K562 (cell line): ENCODE measurements at regions not wholly inside any gene's neighbourhood (a gene's known extent, or its start where the extent isn't known, plus 50 kb on each side); places are given as distances from the start of the nearest gene placed in this dataset.

Experiments used
- ATAC-seq: fragments of 200-7000 bp; cut with Tn5 transposase; 3 replicates; pipeline ENCODE4 v1.9.1; 2020; ENCODE audit warnings: moderate library complexity
- BruUV-seq: library from RNA; stranded (reverse); fragments of 400-500 nt; replicated peaks from 2 replicates; lab custom pipeline; 2021; lab: Mats Ljungman, UMichigan
- CTCF ChIA-PET: fragments of 300-600 bp; formaldehyde crosslinking; extraction: SDS; loops from one replicate; lab custom pipeline; 2021; ENCODE audit warnings: low intra/inter-chr PET ratio; lab: Yijun Ruan, JAX
- POLR2A ChIA-PET: fragments of 300-600, 350-650 bp; sonication (Branson Sonifier 250); formaldehyde crosslinking; extraction: SDS; loops from one replicate; lab custom pipeline; 2021; ENCODE audit warnings: antibody characterized with exemption, inconsistent platforms; lab: Yijun Ruan, JAX
- DNase-seq, 4 experiments: peaks; one replicate each; pipeline versions ENCODE4 v3.0.0 to v3.0.0-alpha.2; 2011 to 2018; ENCODE audit warnings: low spot score in 3 of 4, mixed read lengths in 3 of 4; ENCODE audit errors: extremely low read depth in 1 of 4
- FAIRE-seq: peaks from 2 replicates; lab custom pipeline; 2011; peaks lifted over from hg19 to GRCh38; lab: Jason Lieb, UNC
- H2AFZ ChIP-seq: 2 replicates; pipeline ENCODE4 v1.6.0; 2011; ENCODE audit warnings: low read depth, low read length, control low read depth, inconsistent platforms
- H3K27ac ChIP-seq: fragments of 200-600 bp; 3 replicates; pipeline ENCODE4 v1.8.0; 2011; ENCODE audit warnings: low read depth, mild to moderate bottlenecking, control low read depth, inconsistent platforms, low read length, moderate library complexity, mixed read lengths; ENCODE audit errors: extremely low read depth
- H3K27me3 ChIP-seq, 2 experiments: fragments of 300-600 bp in 1 of 2; 2 replicates in 1 of 2; 3 replicates in 1 of 2; pipeline versions ENCODE4 v1.6.0 to v1.8.0; 2011; ENCODE audit warnings: inconsistent platforms in 2 of 2, low read length in 2 of 2, mild to moderate bottlenecking in 1 of 2, mixed read lengths in 1 of 2, moderate library complexity in 1 of 2; ENCODE audit not compliant: control insufficient read depth in 2 of 2, insufficient read depth in 2 of 2
- H3K36me3 ChIP-seq: fragments of 300-600 bp; 3 replicates; pipeline ENCODE4 v1.8.0; 2011; ENCODE audit warnings: mild to moderate bottlenecking, low read length, inconsistent platforms; ENCODE audit not compliant: control insufficient read depth, insufficient read depth
- H3K4me1 ChIP-seq, 2 experiments: fragments of 200-600 bp in 1 of 2; replicated peaks in 1 of 2; 2 replicates in 1 of 2; 3 replicates in 1 of 2; pipeline versions ENCODE4 v1.5.1 to v1.8.0; 2011; ENCODE audit warnings: inconsistent platforms in 2 of 2, low read length in 2 of 2, mild to moderate bottlenecking in 1 of 2, mixed read lengths in 1 of 2, moderate library complexity in 1 of 2; ENCODE audit not compliant: control insufficient read depth in 2 of 2, insufficient read depth in 2 of 2
- H3K4me2 ChIP-seq: 2 replicates; pipeline ENCODE4 v1.6.1; 2011; ENCODE audit warnings: low read length, control low read depth, inconsistent platforms, mixed read lengths; ENCODE audit not compliant: insufficient read depth
- H3K4me3 ChIP-seq: fragments of 200-600 bp; sonication (generic), shearing (Covaris generic); 2 replicates; pipeline ENCODE4 v1.5.1; 2016; ENCODE audit warnings: control low read depth, inconsistent platforms
- H3K79me2 ChIP-seq: fragments of 200-600 bp; 3 replicates; pipeline ENCODE4 v1.8.0; 2011; ENCODE audit warnings: low read length, inconsistent platforms; ENCODE audit not compliant: control insufficient read depth, insufficient read depth
- H3K9ac ChIP-seq, 2 experiments: 2 replicates each; pipeline versions ENCODE4 v1.6.0 to v1.6.1; 2011; ENCODE audit warnings: low read depth in 2 of 2, low read length in 2 of 2, control low read depth in 1 of 2, inconsistent platforms in 1 of 2, mild to moderate bottlenecking in 1 of 2, mixed read lengths in 1 of 2; ENCODE audit not compliant: insufficient read depth in 1 of 2
- H3K9me1 ChIP-seq: one replicate; pipeline ENCODE4 v1.6.0; 2011; ENCODE audit warnings: inconsistent platforms, mild to moderate bottlenecking, low read length, moderate library complexity; ENCODE audit not compliant: control insufficient read depth, insufficient read depth
- H3K9me3 ChIP-seq: replicated peaks from 2 replicates; pipeline ENCODE4 v1.5.1; 2011; ENCODE audit warnings: low read depth, low read length, inconsistent platforms; ENCODE audit not compliant: control insufficient read depth, insufficient read depth
- H4K20me1 ChIP-seq: replicated peaks from 2 replicates; pipeline ENCODE4 v1.6.1; 2011; ENCODE audit warnings: low read length, inconsistent platforms, mixed read lengths; ENCODE audit not compliant: control insufficient read depth, insufficient read depth
- ARNT ChIP-seq, 2 experiments: fragments of 450-650 bp; IDR thresholded peaks; 2 replicates each; pipeline ENCODE4 v1.6.1; 2016; ENCODE audit warnings: mild to moderate bottlenecking in 1 of 2
- E2F5 ChIP-seq: sonication (generic); formaldehyde crosslinking; IDR thresholded peaks from 2 replicates; pipeline ENCODE4 v1.8.0; 2022; ENCODE audit warnings: mild to moderate bottlenecking, missing genetic modification reagents
- ELK3 ChIP-seq: fragments of 450-650 bp; formaldehyde crosslinking; IDR thresholded peaks from 2 replicates; pipeline ENCODE4 v1.4.0; 2020; ENCODE audit warnings: mild to moderate bottlenecking
- FOXJ3 ChIP-seq: sonication (generic); formaldehyde crosslinking; IDR thresholded peaks from 2 replicates; pipeline ENCODE4 v1.4.0; 2020; ENCODE audit warnings: mild to moderate bottlenecking, missing genetic modification reagents
- FOXK2 ChIP-seq, 2 experiments: fragments of 450-650 bp; IDR thresholded peaks in 1 of 2; conservative IDR thresholded peaks in 1 of 2; 2 replicates each; pipeline ENCODE4 v1.6.1; 2016; ENCODE audit warnings: low read depth in 2 of 2, mild to moderate bottlenecking in 1 of 2
- HOXB6 ChIP-seq: fragments of 250-450 bp; sonication (Bioruptor Pico); IDR thresholded peaks from 2 replicates; pipeline ENCODE4 v1.5.1; 2022; ENCODE audit warnings: mild to moderate bottlenecking, borderline replicate concordance
- MAFK ChIP-seq: IDR thresholded peaks from 2 replicates; pipeline ENCODE4 v1.6.1; 2011; ENCODE audit warnings: low read length, improper control_type of control experiment
- NR0B1 ChIP-seq: fragments of 450-650 bp; IDR thresholded peaks from one replicate; pipeline ENCODE4 v1.6.1; 2018; ENCODE audit warnings: mild to moderate bottlenecking, moderate library complexity; ENCODE audit not compliant: partially characterized antibody
- PHF21A ChIP-seq: fragments of 450-650 bp; IDR thresholded peaks from 2 replicates; pipeline ENCODE4 v1.6.1; 2017; ENCODE audit warnings: low read depth, borderline replicate concordance
- PTTG1 ChIP-seq: fragments of 450-650 bp; IDR thresholded peaks from 2 replicates; pipeline ENCODE4 v1.6.1; 2016; ENCODE audit warnings: low read depth, mild to moderate bottlenecking, missing genetic modification characterization, missing compliant biosample characterization
- STAT5A ChIP-seq: IDR thresholded peaks from 2 replicates; pipeline ENCODE4 v1.6.1; 2012; ENCODE audit warnings: low read length, inconsistent platforms, borderline replicate concordance
- ZNF57 ChIP-seq: fragments of 450-650 bp; formaldehyde crosslinking; IDR thresholded peaks from 2 replicates; pipeline ENCODE4 v1.4.0; 2020; ENCODE audit warnings: mild to moderate bottlenecking, moderate library complexity
- ZNF655 ChIP-seq: fragments of 250-450 bp; sonication (Bioruptor Pico); IDR thresholded peaks from 2 replicates; pipeline ENCODE4 v1.5.0; 2021
- WGBS: fragments of 100-300 bp; shearing (Covaris generic); methylation state at CpG from one replicate; pipeline ENCODE4 v1.1.6; 2016; ENCODE audit warnings: low coverage, mixed read lengths; ENCODE audit not compliant: insufficient coverage; ENCODE audit errors: missing lambda C conversion rate; 5-methylcytosine and 5-hydroxymethylcytosine counted together
- in situ Hi-C: fragments of 300-500 bp; cut with MboI; formaldehyde crosslinking; loops from 4 replicates; pipeline ENCODE4 v1.15.0; 2018; ENCODE audit warnings: inconsistent platforms, mixed read lengths
- intact Hi-C: fragments of 100-400 bp; cut with micrococcal nuclease; formaldehyde crosslinking; loops from 2 replicates; pipeline ENCODE4 v1.14.2; 2022

- ChIA-PET CTCF (no interaction called here), POLR2A (no interaction called here)
- intact Hi-C loops (no loop called here), in situ Hi-C loops (no loop called here)
- Histone ChIP-seq H3K79me2 (no peaks in the 10 kb centered on the region), H3K27me3 (peaks cover 43 to 58% of the 10 kb centered on the region in 2 experiments; a peak in 4 of 5 replicates), H3K4me3 (no peak overlapping the region), H3K9me3 (no peaks in the 10 kb centered on the region), H2AFZ (no peak overlapping the region), H3K9me1 (no peaks in the 10 kb centered on the region), H3K27ac (no peak overlapping the region), H4K20me1 (no peaks in the 10 kb centered on the region; the same call in 1 of the 2 replicates), H3K36me3 (no peaks in the 10 kb centered on the region), H3K9ac (no peak overlapping the region), H3K4me1 (no peaks in the 10 kb centered on the region; a peak in 1 of 5 replicates), H3K4me2 (no peak overlapping the region)
- TF ChIP-seq E2F5 (CRISPR knock-in tag): no peak
- no peak for TF ChIP-seq FOXJ3
- TF ChIP-seq ZNF57 (CRISPR knock-in tag): no peak
- TF ChIP-seq MAFK: no peak
- TF ChIP-seq PTTG1 (tag): no peak
- TF ChIP-seq PHF21A: no peak
- TF ChIP-seq FOXK2 (conservative IDR thresholded peaks at IDR 0.05 in 1 of 2, IDR thresholded peaks at IDR 0.05 in 1 of 2; ENCODE audit: low read depth in 2 of 2): no peak
- TF ChIP-seq ELK3: no peak
- TF ChIP-seq ZNF655 (CRISPR knock-in tag): no peak
- no peak for TF ChIP-seq NR0B1
- no peak for TF ChIP-seq HOXB6 (CRISPR knock-in tag)
- TF ChIP-seq ARNT (IDR thresholded peaks at IDR 0.05): no peak
- TF ChIP-seq STAT5A: no peak
- WGBS: 0% methylated on average over 1 of the region's 1 CpG
- DNase-seq (no peak), FAIRE-seq (no peak), ATAC-seq (no peak)
- BruUV-seq: no TSS peak
These were observed 62.3 kb upstream of the ZFR start for GRCh38 chr5:32506799-32507198.
